ENCODE measurements at regions not wholly inside any gene's neighbourhood (a gene's known extent, or its start where the extent isn't known, plus 50 kb on each side); places are given as distances from the start of the nearest gene placed in this dataset.

DNA sequence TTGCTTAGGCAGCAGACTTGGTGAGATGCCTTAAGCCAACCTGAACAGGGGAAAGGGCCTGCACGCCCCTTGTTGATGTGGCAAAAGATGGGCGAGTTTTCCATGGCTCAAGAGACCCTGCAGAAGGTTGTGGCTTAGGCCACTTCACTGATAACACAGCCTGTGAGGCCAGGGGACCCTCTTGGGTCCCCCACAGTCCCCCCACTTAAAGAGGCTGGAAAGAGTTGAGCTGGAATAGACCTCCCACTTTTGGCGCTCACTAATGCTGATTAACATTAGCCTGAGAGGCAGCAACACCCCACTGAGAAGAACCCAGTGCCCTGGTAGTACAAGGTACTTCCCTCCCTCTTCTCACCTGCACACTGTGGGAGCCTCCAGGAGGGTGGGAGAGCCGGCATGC is 107.5 kb downstream of the TRIM29 start:
- ATAC-seq (no peak), DNase-seq (no peak)
- H3K4me3 Mint-ChIP-seq = no peak overlapping the region
- H3K27ac Mint-ChIP-seq = no peak overlapping the region
- H3K9me3 Mint-ChIP-seq = no peaks in the 10 kb centered on the region
- no peaks in the 10 kb centered on the region for H3K4me1 Mint-ChIP-seq
- POLR2A ChIA-PET = no interaction called here
- H3K36me3 Mint-ChIP-seq = no peaks in the 10 kb centered on the region
- H3K27me3 Mint-ChIP-seq = peaks cover 0 to 25% (median 19%) of the 10 kb centered on the region in 5 donors

DNA sequence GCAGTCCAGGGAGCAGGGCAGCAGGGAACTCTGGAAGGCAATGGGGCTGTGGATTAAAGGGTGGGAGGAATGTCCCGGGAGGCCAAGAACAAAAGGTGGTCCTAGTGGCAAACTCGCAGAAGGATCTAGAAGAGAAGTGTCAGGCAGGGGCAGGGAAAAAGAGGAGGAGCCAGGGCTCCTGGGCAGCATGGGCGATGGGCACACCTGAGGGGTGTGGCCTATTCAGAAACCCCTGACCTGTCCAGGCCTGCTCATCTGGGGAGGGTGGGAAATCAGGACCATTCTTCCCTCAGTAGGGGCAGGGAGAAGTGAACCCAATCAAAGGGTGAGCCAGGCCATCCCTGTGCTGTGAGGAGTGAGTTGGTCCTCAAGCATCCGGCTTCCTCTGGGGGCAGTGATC is 108.6 kb downstream of the TRIM29 start:
- ATAC-seq = no peak
- H3K9me3 Mint-ChIP-seq = no peaks in the 10 kb centered on the region

DNA sequence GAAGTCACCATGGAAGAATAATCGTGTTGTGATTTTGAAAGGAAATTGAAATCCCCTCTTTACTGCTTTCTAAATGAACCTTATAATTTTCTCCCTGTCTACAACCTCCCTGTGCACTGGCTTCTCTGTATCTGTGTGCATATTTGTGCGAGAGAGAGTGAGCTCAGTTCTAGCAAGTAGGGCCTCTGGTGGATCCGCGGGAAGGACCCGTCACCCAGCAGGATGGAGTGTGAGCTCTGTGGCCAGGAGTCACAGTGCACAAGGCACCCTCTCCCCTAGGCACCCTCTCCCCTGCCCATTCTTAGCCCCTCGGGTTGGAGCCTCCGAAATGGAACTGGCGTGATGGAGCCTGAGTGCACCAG is 109.0 kb downstream of the TRIM29 start:
- Mint-ChIP-seq H3K27ac (no peak overlapping the region), H3K9me3 (no peaks in the 10 kb centered on the region), H3K4me3 (no peak overlapping the region), H3K36me3 (no peaks in the 10 kb centered on the region), H3K4me1 (peaks cover 0 to under 1% (median 0%) of the 10 kb centered on the region in 4 donors), H3K27me3 (peaks cover 0 to 25% (median 20%) of the 10 kb centered on the region in 5 donors)
- POLR2A ChIA-PET = no interaction called here
- DNase-seq (no peak), ATAC-seq (no peak)

More for the DNA sequence above, 108.6 kb downstream of the TRIM29 start:
- H3K27me3 Mint-ChIP-seq = peaks cover 0 to 22% (median 19%) of the 10 kb centered on the region in 5 donors
- H3K4me1 Mint-ChIP-seq = no peaks in the 10 kb centered on the region
- POLR2A ChIA-PET = no interaction called here
- no peaks in the 10 kb centered on the region for H3K36me3 Mint-ChIP-seq
- H3K27ac Mint-ChIP-seq = no peak overlapping the region
- no peak overlapping the region for H3K4me3 Mint-ChIP-seq
- no peak for DNase-seq

DNA sequence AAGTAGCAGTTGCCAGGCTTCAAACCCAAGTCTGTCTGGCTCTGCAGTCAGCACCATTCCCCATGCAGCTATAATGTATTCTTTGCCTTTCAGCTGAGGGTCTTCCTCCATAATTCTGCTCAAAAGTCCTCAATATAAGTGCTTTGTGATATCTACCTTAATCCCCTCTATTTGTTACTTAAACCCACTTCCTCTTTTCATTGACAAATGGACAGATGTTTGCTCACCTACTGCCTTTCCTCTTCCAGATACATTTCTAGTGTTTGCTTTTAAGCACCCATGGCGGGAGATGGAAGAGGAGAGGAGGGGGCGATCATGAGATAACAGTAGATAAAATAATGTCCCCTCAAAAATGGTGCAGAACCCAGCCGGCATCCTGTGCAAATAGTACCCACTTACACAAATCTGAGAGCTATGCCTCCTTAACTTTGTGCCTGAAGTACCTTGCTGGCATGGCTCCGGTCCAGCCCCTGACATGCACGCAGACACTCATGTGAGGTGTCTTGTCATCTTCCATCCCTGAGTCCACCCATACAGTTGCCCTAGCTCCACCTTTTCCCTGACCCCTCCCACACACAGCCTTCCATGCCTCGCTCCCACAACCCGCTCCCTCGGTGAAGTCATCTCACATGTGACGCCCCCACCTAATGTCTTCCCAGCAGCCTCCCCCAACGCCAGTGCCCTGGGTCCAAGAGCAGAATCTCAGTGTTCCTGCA is 109.6 kb downstream of the TRIM29 start:
- DNase-seq = no peak
- peaks cover 0 to 2% (median 0%) of the 10 kb centered on the region in 4 donors for H3K4me1 Mint-ChIP-seq

DNA sequence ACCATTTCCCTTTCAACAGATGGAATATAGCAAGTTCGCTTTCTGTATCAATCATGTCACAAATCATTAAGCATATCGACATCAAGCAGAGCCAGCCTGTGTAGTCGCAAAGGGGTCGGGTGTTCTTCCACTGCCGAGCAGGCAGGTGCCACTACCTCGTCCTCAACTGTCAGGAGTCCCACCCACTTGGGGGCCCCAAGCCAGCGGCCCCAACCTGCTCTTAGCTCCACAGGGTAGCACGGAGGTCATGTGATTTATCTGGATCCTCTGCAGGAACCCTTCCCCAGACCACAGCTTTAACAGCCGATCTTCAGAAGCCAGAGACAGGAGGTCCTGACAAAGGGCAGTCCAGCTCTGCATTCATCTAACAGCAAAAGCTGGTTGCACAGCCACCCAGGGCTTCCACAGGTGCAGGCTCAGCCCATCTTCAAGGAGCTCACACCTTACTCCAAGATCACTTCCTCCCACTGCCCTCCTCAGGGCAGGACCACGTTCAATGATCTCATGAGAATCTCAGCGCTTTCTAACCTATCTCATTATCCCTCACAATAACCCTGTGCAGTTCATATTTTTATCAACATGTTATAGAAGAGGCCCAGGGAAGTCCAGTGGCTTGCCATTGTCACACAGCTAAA is 110.2 kb downstream of the TRIM29 start:
- no peak for ATAC-seq
- peak overlapping the region in 1 of 10 donors; percentile 67 for H3K27ac Mint-ChIP-seq
- no peak for DNase-seq
- no peaks in the 10 kb centered on the region for H3K36me3 Mint-ChIP-seq
- H3K9me3 Mint-ChIP-seq = no peaks in the 10 kb centered on the region
- POLR2A ChIA-PET = no interaction called here
- H3K4me1 Mint-ChIP-seq = peaks cover 0 to 2% (median 0%) of the 10 kb centered on the region in 4 donors
- H3K4me3 Mint-ChIP-seq = no peak overlapping the region
- H3K27me3 Mint-ChIP-seq = peaks cover 0 to 31% (median 16%) of the 10 kb centered on the region in 5 donors

More for the DNA sequence above, 109.6 kb downstream of the TRIM29 start:
- H3K36me3 Mint-ChIP-seq = no peaks in the 10 kb centered on the region
- POLR2A ChIA-PET = no interaction called here
- no peak overlapping the region for H3K27ac Mint-ChIP-seq
- H3K9me3 Mint-ChIP-seq = no peaks in the 10 kb centered on the region
- no peak for ATAC-seq
- peaks cover 0 to 29% (median 21%) of the 10 kb centered on the region in 5 donors for H3K27me3 Mint-ChIP-seq
- no peak overlapping the region for H3K4me3 Mint-ChIP-seq

DNA sequence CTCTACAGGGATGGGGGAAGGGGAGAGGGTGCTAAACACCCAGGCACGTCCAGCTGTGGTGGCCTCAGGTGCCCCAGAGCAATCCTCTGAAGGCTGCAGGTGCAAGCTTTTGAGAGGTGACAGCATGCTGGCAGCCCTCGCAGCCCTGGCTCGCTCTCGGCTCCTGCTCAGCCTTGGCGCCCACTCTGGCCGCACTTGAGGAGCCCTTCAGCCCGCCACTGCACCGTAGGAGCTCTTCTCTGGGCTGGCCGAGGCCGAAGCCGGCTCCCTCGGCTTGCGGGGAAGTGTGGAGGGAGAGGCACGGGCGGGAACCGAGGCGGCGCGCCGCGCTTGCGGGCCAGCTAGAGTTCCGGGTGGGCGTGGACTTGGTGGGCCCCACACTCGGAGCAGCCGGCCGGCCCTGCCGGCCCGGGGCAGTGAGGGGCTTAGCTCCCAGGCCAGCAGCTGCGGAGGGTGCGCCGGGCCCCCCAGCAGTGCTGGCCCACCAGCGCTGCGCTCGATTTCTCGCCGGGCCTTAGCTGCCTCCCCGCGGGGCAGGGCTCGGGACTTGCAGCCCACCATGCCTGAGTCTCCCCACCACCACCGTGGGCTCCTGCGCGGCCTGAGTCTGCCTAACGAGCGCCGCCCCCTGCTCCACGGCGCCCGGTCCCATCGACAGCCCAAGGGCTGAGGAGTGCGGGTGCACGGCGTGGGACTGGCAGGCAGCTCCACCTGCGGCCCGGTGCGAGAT is 112.1 kb downstream of the TRIM29 start:
- no peak for DNase-seq
- Mint-ChIP-seq H3K27ac (no peak overlapping the region), H3K9me3 (no peaks in the 10 kb centered on the region), H3K27me3 (peaks cover 0 to 24% (median 15%) of the 10 kb centered on the region in 5 donors), H3K36me3 (no peaks in the 10 kb centered on the region), H3K4me1 (peaks cover 0 to 2% (median 0%) of the 10 kb centered on the region in 4 donors), H3K4me3 (no peak overlapping the region)
- POLR2A ChIA-PET = no interaction called here
- ATAC-seq = no peak

DNA sequence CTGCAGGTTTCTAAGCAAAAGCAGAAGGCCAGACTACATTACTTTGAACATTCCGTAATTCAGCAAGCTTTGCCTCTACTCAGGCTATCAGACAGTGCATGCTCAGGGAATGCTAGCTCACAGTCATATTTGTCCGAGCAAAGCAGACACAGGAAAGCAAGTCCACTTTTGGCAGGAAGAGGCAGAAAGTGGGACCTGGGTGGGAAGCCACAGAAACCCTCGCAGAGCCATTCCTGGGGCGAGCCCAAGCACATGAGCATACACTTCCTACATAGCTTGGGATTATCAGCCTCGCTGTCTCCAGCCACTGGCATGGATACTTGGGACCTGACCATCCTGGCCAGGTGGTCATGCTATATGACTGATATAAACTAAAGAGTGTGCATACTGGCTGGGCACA is 113.3 kb downstream of the TRIM29 start:
- Mint-ChIP-seq H3K4me3 (no peak overlapping the region), H3K4me1 (peaks cover 0 to 2% (median 0%) of the 10 kb centered on the region in 4 donors), H3K27ac (no peak overlapping the region), H3K27me3 (peaks cover 3 to 22% (median 17%) of the 10 kb centered on the region in 5 donors), H3K36me3 (no peaks in the 10 kb centered on the region), H3K9me3 (no peaks in the 10 kb centered on the region)
- no peak for ATAC-seq
- POLR2A ChIA-PET = no interaction called here
- no peak for DNase-seq

DNA sequence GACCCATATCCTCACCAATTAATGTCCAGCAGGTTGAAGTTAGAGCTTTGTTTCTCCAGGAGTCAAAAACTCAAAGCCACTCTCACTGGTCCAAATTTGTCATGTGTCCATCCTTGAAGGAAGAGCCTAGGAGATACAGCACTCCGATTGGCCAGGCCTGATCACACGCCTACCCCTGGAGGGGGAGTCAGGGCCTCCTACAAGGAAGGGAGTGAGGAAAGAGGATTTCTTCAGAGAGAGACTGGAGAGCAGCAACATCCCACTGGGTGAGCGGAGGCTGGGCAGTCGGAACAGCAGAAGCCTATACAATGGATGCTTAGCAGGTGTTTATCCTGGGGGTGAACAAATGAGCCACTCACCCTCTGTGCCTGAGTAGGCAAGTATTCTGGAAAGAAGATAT is 113.9 kb downstream of the TRIM29 start:
- no peak overlapping the region for H3K4me3 Mint-ChIP-seq
- no peak for ATAC-seq
- DNase-seq = no peak
- H3K4me1 Mint-ChIP-seq = peaks cover 0 to 2% (median 0%) of the 10 kb centered on the region in 4 donors
- H3K27ac Mint-ChIP-seq = no peak overlapping the region
- H3K36me3 Mint-ChIP-seq = no peaks in the 10 kb centered on the region
- POLR2A ChIA-PET = no interaction called here
- H3K9me3 Mint-ChIP-seq = no peaks in the 10 kb centered on the region
- H3K27me3 Mint-ChIP-seq = peaks cover 3 to 20% (median 17%) of the 10 kb centered on the region in 5 donors

DNA sequence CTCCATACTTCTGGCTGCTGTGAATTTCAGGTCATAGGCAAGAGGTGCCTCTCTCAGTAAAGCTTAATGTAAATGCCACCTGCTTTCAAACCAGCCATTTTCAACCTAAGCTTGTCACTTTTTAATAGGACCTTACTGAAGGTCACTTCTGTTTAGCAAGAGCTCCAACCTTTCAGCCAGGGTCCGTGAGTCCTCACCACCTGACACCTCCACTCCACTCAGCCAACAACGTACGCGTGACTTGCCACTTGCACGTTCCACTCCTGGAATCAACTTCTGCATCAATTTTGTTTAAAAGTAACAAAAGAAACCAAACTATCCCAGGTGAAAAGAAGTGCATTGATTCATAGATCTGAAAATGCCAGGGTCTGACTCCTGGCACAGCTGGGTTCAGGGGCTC is 114.4 kb downstream of the TRIM29 start:
- Mint-ChIP-seq H3K36me3 (no peaks in the 10 kb centered on the region), H3K4me1 (peaks cover 0 to 2% (median 0%) of the 10 kb centered on the region in 4 donors), H3K4me3 (no peak overlapping the region), H3K27ac (no peak overlapping the region), H3K9me3 (no peaks in the 10 kb centered on the region), H3K27me3 (peaks cover 3 to 20% (median 12%) of the 10 kb centered on the region in 5 donors)
- DNase-seq (no peak), ATAC-seq (no peak)
- POLR2A ChIA-PET = no interaction called here

DNA sequence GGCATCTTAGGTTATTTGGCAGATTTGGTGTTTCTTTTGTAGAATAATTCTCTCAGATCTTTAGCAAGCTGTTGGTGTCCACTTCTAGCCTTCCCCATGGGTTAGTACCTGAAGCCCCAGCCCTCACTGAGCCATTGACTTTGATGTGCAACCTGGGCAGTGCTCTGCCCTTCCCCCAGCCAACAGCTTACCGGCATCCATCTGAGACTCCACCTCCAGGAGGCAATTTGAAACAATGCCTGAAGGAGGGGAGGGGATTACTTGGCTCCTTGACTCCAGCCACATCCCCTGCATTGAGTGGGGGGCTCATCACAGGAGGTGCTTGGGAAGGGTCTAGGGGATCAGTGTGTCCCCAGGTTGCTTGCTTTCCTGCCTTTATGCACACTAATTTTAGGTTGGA is 114.8 kb downstream of the TRIM29 start:
- H3K27ac Mint-ChIP-seq = peak overlapping the region in 1 of 10 donors; percentile 46
- POLR2A ChIA-PET = no interaction called here
- H3K4me1 Mint-ChIP-seq = peaks cover 0 to 2% (median 0%) of the 10 kb centered on the region in 4 donors
- no peak for DNase-seq
- H3K9me3 Mint-ChIP-seq = no peaks in the 10 kb centered on the region
- peaks cover 3 to 20% (median 12%) of the 10 kb centered on the region in 5 donors for H3K27me3 Mint-ChIP-seq
- no peak overlapping the region for H3K4me3 Mint-ChIP-seq
- H3K36me3 Mint-ChIP-seq = no peaks in the 10 kb centered on the region
- no peak for ATAC-seq

DNA sequence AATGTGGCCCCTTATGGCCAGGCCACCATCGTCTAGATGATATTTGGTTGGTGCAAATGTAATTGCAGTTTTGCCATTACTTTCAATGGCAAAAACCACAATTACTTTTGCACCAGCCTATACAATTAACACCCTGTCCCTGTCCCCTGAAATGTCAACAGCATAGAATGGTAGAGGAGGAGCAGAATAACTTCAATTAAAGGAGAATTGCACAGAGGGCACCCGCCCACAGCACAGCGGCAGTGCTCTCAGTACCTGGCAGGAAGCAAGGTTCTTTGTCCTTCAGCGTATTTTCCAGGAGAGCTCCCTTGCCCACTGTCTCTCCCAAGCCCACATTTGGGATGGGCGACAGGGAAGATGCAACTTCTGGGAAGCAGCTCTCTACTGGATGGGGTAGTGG is 115.3 kb downstream of the TRIM29 start:
- peaks cover 3 to 21% (median 15%) of the 10 kb centered on the region in 5 donors for H3K27me3 Mint-ChIP-seq
- H3K9me3 Mint-ChIP-seq = no peaks in the 10 kb centered on the region
- H3K27ac Mint-ChIP-seq = peak overlapping the region in 1 of 10 donors; percentile 46
- no peak overlapping the region for H3K4me3 Mint-ChIP-seq
- ATAC-seq (no peak), DNase-seq (no peak)
- POLR2A ChIA-PET = no interaction called here
- H3K4me1 Mint-ChIP-seq = peaks cover 0 to 2% (median 0%) of the 10 kb centered on the region in 4 donors
- H3K36me3 Mint-ChIP-seq = no peaks in the 10 kb centered on the region

DNA sequence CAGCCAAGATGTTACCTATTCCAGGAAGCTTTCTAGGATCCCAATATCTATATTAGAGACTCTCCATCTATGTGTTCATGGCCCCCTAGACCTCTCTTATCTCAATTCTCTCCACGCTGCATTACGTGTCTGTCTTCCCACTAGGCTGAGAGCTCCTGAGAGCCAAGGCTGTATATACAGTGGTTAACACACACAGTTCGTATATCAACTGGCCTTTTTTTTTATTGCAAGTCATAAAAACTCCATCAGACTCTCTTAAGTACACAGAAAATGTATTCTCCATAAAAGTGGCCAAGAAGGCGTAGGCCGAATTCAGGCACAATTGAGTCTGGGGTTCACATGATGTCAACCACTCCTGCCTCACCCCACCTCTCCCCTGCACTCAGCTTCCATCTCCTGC is 115.9 kb downstream of the TRIM29 start:
- peaks cover 7 to 23% (median 18%) of the 10 kb centered on the region in 5 donors for H3K27me3 Mint-ChIP-seq
- DNase-seq (no peak), ATAC-seq (no peak)
- H3K4me3 Mint-ChIP-seq = no peak overlapping the region
- no peaks in the 10 kb centered on the region for H3K36me3 Mint-ChIP-seq
- no peak overlapping the region for H3K27ac Mint-ChIP-seq
- peaks cover 0 to 2% (median 0%) of the 10 kb centered on the region in 4 donors for H3K4me1 Mint-ChIP-seq
- no peaks in the 10 kb centered on the region for H3K9me3 Mint-ChIP-seq
- POLR2A ChIA-PET = no interaction called here

DNA sequence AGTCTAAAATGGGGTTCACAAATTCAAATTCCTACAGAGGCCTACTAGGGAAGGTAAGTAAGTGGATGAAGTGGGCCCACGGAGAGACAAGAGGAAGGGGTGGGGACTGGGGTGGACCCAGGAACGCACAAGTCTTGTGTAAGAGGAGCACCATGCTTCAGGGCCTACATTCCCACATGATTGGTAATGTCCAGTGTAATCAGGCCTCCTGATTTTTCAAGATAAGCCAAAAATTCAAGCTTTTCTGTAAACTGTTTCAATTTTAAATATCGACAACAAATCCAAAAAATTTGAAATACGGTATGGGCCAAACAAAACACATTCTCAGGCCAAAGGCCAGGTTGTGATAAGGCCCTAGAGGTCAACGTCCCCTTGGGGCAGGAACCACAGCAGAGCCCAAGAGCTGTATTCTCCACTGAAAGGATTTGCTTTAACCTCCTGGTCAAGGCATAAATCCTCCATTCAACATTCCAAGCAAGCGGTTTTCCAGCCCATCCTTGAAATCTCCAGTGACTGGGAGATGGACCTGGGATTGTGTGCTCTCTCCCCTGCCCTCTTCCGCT is 116.4 kb downstream of the TRIM29 start:
- Mint-ChIP-seq H3K27me3 (peaks cover 11 to 28% (median 23%) of the 10 kb centered on the region in 5 donors), H3K4me3 (no peak overlapping the region), H3K4me1 (peaks cover 0 to 2% (median 0%) of the 10 kb centered on the region in 4 donors), H3K9me3 (no peaks in the 10 kb centered on the region), H3K27ac (peak overlapping the region in 1 of 10 donors; percentile 62), H3K36me3 (no peaks in the 10 kb centered on the region)
- ATAC-seq (no peak), DNase-seq (no peak)
- POLR2A ChIA-PET = no interaction called here

Data from naive thymus-derived CD8-positive, alpha-beta T cell (primary cell).